LNCAP (cell line): ENCODE measurements at regions not wholly inside any gene's neighbourhood (a gene's known extent, or its start where the extent isn't known, plus 50 kb on each side); places are given as distances from the start of the nearest gene placed in this dataset.

Experiments
- CTCF ChIP-seq: fragments of 450-650 bp; IDR thresholded peaks from 2 replicates; pipeline ENCODE4 v1.5.1; 2017; ENCODE audit warnings: mild to moderate bottlenecking

GRCh38 chr2:146227152-146228019 lies 1617.4 kb upstream of the ACVR2A start:
- no peak for TF ChIP-seq CTCF

DNA sequence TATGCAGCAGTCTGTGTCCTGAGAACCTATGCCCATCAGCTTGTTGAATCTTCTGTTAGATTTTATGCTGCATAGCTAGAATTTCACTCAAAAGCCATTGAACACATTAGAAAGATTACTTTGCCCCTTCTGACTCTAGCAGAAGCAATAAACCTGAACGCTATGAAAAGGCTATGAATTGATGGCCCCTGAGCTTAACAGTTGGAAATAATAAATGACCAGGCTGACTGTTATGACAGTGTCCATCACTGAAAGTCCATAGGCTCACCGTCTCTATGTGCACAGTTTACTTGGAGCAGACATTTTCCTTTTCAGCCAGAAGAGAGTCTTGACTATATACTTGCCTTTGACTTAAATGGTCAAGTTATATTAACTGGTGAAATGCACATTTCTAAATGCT lies 1618.8 kb upstream of the ACVR2A start:
- TF ChIP-seq CTCF = no peak

DNA sequence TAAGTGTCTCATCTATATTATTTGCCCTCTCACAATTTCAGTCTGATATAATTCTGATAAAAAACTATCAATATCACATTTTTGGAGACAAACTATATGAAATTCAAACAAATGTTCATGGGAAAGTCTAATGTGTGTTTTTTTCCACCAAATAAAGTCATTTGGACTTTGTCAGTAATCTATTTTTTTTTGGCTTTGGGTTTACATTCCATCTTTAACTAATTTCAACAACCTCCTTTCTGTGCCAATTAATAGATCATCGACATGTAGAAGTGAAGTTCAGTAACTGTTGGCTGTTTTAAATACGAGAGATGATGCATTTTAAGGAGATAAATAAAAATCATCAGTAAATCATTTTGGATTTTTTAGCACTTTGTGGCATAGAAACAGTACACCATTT lies 1623.0 kb upstream of the ACVR2A start:
- TF ChIP-seq CTCF = no peak

GRCh38 chr2:146220957-146221356 lies 1623.9 kb upstream of the ACVR2A start:
- TF ChIP-seq CTCF = no peak

DNA sequence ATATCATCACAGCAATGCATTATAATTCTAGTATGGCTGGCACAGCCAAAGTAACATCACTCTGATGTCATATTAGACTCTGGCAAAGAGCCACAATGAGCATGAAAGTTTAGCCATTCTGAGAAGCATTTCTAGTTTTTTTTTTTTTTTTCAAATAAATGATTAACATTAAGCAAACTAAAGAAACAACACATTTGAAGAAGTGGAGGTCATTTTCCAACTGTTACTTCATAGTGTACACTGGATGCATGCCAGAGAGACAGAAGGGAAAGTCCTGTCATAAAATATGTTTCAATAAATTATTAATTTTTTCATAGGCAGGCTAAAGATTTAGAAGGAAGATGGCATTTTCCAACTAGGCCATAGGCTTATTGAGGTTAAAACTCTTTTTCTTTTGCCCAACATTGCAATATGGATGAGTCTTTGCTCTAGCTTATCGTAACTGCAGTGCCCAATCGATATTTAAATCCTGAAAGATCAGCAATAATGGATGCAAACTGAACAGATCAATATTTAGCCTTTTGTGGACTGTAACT lies 1630.4 kb upstream of the ACVR2A start:
- TF ChIP-seq CTCF = no peak

DNA sequence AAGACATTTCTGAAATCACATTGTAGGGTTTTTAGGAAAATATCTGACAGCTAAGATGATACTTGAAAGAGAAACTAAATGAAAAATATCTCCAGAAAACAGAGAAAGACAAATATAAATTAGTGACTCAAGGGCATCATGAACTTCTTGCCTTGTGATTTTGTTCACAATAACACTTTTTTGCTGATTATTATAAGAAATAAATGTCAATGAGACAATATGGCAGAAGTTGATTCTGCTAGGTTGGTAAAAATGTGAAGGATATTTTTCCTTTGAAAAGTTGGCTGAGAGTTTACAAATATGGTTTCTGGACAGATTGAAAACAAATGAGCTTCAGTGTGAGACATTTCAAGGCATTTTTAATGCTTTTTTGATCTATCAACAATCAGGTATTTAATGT lies 1631.2 kb upstream of the ACVR2A start:
- no peak for TF ChIP-seq CTCF

- no peak for TF ChIP-seq CTCF
Measured at GRCh38 chr2:146212602-146213001, 1632.2 kb upstream of the ACVR2A start.
